Stimulated activated CD4-positive, alpha-beta T cell treated with anti-CD3 and anti-CD28 coated beads, Interleukin-15, amount 100 ng/mL, for 24 hours (primary cell): ENCODE measurements at regions not wholly inside any gene's neighbourhood (a gene's known extent, or its start where the extent isn't known, plus 50 kb on each side); places are given as distances from the start of the nearest gene placed in this dataset.

Source experiments
- DNase-seq: peaks from one replicate; pipeline ENCODE4 v3.0.0-alpha.2; 2020

DNA sequence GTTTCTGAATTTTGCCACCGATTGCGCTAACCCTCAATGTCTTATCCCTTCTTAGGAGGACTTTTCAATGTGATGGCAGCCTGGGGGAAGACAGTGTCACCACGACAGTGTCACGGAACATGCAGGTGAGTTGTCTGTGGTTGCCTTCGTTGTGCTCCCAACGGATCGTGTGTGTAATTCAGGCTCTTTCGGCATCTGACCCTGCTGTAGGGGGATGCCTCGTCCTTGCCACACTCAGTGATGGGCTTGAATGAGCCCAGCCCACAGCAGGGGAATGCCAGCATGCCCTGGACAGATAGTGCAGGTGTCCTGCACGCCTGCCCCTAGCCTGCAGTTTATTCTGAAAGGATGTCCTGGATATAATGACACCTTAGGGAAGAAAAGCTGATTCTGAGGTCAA lies 123.8 kb upstream of the RTL1 start:
- DNase-seq, result no peak

DNA sequence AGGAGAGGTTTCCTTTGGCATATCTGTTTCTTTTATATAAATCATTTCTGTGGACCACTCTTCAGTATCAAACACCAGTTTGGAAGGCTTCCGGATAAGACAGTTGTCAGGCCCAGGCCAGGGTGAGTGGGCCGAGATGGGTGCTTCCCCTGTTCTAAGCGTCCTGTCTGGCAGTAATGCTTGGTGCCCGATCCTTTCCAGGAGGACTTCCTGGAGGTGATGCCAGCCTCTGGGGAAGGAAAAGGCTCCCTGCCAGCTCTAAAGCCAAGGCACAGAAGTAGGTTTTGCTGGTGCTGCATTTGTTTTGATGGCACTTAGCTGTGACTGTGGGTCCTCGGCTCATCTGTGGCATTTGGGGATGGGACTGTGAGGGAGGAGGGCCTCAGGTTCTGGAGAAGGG lies 124.4 kb upstream of the RTL1 start:
- no peak for DNase-seq

DNA sequence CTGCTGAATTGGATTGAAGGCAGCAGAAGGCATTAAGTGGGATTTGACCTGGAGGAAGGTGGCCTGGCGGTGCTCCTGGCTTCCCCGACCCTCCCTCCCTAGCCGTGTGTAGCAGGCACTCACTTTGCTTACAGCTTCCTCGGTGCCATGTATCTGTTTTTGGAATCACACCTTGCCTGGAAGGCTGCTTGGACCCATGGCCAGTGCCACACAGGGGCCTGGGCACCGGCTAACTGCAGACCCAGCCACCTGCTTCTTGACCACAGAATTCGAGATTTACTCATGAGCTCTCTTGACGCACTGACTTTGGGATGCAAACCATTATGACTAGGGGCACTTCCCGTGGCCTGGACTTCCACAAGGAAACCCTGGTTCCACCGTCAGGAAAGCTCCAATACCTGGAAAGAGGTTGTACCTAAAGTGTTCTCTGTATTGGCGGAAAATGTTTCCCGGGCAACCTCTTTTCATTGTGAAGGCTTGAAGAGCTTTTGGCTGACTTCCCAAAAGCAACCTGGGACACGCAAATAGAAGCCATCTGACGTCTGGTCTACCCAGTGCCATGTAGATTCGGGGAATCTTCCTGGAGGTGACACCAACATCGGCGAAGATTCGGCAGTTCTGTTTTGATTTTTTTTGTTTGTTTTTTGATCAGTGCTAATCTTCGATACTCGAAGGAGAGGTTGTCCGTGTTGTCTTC lies 125.6 kb upstream of the RTL1 start:
- no peak for DNase-seq

DNA sequence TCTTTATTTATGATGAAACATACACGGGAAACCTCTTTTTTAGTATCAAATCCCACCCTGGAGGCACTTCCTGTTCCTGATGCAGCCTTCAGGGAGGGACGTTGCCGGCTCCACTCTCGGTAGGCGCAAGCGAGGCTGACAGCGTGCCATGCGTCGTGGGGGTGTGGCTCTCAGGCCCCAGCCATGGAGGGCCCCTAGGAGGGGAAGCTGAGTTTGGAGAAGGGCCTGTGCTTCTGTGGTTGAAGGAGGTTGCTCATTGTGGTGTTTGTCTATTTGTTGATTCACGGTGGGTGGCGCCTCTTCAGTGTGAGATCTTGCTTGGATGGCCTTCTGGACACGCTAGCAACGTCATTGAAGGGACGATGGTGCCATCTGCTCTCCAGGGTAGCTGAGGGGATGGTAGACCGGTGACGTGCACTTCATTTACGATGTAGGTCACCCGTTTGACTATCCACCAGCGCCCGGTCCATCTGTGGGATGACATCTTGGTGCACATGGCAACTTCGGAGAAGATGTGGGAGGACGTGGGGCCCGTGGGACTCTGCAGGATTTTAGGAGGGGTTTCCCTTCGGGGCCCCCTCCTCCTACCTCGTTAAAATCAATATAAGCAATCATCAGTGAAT lies 126.3 kb upstream of the RTL1 start:
- DNase-seq, result no peak

DNA sequence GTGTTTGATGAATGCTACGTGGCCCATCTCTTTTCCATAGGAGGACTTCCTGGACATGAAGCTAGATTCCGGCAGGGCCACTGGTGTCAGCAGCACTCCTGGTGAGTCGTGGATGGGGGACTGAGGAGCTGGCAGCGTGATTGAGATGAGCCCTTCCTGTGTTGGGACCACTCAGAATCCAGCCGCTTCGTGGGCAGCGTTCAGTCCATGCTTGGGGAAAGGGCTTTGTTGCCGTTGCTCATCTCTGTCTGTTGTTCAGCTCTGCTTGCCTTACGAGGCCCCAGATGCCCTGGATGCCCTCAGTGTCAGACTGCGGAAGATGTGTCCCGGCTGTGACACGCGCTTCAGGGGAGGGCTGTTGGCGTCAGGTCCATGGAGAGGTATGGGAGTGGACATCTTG lies 127.1 kb upstream of the RTL1 start:
- no peak for DNase-seq

DNA sequence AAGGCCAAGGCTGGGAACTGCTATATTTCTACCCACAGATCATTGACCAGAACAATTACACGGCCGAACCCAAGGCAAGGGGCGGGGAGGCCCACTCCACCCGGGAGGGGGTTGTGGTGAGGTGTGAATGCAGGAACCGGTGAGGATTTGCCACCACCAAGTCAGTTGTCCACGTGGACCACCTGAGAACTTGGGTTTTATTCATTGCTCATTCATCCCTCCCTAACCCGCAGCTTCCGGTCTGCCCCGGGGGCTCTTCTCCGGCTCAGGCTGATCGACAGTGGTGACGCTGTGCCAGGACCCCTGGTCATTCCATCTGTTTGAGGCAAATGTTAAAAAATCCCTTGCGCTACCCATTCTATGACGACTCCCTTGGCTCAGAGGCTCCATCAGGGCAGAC lies 127.7 kb upstream of the RTL1 start:
- DNase-seq, result no peak

DNA sequence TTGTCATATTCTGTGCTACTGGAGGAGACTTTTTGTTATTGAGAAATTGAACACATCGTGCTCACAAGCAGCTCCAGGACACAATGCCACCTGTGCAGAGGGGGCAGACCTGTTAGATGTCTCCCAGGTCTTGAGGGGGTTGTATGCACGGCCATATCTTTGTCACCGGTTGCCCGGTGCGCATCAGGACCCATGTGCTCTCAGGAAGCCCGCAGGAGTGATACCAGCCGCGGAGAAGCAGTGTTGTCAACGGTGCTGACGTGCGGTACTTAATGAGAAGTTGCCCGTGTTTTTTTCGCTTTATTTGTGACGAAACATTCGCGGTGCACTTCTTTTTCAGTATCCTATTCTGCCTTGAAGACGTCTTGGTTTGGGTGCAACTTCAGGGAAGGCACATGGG lies 128.2 kb upstream of the RTL1 start:
- no peak for DNase-seq

DNA sequence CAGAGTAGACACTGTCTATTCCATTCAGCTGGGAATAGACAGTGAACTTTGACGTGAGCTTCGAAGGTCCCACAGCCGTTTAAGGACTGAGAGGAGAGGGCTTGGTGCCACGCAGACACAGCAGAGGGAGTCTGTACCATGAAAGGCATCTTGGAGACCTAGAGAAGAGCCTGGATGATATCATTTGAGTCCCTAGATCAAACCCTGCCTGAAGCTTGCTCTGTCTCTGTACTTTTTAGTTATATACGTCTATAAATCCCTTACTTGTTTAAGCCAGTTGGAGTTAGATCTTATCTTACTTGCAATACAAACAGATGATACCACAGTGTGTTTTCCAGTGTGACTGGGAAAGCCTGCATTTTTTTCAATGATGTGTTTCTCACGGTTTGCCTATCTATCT lies 128.9 kb upstream of the RTL1 start:
- DNase-seq, result no peak

DNA sequence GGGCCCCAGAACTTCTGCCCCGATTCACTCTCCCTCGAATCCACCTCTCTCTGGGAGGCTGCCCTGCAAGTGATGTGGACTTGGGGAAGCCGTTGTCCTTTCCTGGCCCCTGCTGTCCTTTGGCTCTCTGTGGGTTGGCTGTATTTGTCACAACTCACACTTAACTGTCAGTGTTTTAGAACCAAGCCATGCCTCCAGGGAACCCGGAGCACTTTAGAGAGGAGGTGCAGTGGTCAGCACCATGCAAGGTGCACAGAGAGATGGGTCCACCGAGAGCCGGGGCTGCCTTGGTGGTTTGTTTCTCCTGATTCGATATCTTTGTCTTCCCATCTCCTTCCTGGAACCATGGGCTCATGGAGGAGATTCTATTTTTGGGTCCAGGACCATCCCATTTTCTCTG lies 129.5 kb upstream of the RTL1 start:
- no peak for DNase-seq

DNA sequence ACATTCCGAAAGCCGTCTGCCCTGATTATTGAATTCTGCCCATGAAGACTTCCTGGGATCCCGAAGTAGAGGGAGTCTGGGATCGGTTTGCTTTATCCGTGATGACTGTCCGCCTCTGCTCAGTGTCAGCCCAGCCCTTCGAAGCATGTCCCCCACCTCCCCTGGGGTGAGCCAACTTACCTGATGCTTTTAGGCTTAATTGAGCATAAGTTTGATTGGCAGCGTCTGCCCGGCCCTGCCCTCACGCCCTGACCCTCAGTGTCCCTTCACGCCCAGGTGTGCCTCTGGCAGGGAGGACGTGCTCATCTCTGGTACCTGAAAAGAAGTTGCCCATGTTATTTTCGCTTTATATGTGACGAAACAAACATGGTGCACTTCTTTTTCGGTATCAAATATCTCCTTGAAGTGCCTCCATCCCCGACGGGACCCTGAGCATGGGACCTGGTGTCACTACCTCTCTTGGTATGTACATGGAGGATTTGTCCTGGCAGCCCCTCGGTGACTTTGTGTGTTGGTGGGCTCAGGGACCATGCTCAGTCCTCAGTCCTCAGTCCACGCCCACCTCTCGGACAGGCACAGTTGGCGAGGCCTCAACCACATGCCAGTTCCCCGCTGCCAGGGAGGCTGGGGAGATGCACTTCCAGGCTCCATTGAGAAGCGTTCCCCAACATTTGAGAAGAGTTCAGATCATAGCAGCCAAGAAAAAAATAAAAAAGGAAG lies 130.1 kb upstream of the RTL1 start:
- no peak for DNase-seq

DNA sequence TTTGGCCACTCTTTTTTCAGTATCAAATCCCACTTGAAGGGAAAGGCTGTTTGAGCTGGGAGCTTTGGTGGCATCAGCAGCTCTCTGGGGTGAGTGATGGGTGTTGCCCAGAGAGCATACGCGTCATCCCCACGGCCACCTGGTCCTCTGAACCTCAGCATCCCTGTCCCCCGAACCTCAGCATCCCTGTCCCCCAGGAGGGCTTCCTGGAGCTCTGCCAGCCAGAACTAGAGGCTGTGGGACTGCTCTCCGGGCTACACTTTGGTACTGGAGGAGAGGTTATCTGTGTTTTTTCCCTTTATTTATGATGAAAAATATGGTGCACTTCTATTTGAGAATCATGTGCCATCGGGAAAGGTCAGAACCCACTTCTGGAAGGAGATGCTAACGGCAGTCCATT lies 131.5 kb upstream of the RTL1 start:
- no peak for DNase-seq

DNA sequence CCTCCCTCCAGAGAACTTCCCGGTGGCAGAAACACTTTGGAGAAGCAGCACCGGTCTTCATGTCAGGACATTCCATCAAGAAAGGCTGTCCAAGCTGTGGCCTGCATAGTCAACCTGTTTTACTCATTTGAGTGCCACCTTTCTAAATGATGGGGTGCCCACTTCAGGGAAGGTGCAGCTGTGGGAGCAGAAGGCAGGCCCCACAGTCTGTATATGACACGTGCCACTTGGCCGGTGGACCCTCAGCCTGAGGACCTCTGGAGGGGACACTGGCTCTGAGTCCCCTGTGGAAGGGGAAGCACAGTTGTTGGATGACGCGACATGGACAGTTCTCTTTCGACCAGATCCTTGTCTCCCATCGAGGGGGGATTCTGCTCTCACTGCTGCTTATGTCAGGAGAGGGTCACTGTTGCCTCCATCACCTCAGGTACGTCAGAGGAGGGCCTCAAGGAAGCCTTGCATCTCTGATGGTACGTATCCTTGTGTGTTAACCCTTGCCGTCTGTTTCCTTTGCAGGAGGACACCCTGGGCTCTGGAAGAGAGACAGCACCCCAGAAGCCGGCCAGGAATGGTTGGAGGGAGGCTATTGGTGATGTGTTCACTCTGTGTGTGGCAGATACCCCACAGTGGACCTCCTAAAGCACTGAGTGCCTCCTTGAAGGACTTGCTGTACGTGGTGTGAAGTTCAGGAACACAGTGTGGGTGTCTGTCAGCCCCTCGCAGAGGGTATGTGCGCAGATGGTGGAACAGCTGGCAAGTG lies 132.1 kb upstream of the RTL1 start:
- no peak for DNase-seq

DNA sequence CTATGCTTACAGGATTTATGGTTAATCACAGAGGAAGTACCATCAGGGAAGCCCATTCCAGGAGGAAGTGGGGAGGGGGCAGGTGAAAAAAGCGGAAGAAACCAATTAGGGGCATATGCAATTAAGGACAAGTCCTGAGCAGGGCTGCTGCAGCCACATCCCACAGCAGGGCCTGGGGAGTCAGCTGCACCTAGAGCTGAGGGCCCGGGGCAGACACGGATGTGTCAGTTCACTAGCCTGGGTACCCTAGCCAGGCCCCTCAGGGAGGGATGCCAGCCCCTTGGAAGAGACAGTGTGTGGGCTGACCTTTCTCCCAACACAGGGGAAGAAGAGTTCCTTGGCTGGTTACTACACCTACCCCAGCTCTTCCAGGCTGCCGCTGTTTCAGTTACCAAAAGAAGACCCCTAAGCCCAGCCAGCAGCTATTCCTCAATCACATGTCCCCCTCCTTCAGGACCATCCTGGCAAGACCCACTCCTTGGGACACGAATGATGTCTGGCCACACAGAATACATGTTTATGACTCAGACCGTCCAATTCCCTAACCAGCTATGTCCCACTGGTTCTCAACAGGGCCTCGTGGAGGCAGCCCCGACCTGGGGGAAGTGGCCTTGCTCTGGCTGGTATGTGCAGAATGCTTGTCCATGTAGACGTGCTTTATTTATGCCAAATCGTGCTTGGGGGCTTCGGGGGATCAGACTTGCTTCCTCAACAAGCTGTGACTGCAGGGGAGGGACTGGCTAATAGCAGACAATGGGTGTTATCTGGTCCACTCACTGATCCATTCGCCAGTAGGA lies 133.7 kb upstream of the RTL1 start:
- DNase-seq, result no peak

DNA sequence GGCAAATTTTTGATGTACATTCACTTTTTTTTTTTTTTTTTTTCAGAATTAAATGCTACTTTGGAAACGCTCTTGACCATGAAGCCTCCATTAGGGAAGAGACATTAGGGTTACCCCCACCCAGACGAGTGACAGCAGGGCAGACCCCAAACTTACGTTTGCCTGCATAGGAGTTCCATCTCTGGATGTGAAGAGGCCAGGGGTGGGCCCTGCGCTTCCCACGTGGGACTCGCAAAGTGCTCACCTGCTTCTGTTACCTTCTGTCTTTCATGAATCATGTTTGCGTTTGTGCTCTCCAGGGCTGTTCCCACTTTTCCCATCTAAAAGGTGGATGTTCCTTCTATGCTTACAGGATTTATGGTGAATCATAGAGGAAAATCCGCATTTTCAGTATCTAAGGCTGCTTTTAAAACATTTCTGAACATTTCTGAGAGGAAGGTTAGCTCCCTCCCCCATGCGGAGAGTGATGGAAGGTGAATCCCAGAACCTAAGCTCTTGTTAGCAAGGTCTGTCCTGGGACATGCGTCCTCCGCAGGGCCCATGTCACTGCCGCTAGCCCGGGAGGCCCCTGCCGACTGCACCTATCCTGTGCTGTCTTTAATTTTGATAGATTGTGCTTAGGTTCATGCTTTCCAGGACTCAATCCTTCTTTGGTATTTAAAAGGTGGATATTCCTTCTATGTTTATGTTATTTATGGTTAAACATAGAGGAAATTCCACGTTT lies 135.7 kb upstream of the RTL1 start:
- DNase-seq, result no peak

DNA sequence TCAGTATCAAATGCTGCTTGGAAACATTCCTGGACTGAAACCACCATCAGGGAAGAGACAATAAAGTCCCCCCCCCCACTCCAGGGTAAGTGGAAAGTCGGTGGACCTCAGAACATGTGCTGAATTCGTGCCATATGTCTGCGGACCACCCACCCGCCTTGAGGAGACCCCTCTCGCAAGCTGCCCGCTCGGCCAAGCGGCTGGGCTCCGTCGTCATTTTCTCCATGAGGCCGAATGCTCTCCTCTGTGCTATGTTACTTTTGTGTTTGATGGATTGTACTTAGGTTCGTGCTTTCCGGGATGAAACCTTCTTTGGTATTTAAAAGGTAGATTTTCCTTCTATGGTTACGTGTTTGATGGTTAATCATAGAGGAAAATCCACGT lies 136.2 kb upstream of the RTL1 start:
- no peak for DNase-seq

DNA sequence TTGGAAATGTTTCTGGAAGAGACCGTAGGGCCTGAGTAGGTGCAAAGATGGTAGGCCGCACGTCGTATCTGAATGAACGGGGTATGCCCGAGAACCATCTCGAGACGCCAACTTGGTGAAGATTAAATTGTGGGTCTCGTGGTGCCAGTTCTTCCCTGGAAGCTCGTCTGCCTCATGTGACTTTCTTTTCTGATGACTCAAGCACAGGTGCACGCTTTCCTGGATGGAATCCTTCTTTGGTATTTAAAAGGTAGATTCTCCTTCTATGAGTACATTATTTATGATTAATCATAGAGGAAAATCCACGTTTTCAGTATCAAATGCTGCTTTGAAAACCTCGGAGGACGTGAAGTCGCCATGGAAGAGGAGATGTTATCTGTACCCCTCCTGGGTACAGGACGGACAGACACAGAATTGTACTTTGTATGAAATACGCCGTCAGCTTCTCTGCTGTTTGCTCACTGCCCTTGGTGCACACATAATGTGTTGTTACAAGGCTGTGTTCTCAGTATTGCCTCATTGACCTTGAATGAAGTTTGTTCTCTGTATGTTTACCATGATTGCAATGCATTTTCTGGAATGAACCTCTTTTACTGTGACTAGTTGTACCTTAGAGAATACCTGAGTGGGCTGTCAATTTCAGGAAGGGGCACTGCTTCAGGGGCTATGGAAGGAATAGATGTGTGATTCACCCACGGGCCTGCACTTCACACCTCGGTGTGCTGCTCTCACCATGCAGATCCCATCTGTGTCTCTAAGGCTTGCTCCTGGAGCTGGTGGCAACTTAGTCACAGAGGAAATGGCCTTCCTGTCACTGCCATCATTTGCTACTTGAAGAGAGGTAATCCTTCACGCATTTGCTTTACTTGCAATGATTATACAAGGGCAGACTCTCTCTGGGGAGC lies 137.3 kb upstream of the RTL1 start:
- DNase-seq, result no peak

DNA sequence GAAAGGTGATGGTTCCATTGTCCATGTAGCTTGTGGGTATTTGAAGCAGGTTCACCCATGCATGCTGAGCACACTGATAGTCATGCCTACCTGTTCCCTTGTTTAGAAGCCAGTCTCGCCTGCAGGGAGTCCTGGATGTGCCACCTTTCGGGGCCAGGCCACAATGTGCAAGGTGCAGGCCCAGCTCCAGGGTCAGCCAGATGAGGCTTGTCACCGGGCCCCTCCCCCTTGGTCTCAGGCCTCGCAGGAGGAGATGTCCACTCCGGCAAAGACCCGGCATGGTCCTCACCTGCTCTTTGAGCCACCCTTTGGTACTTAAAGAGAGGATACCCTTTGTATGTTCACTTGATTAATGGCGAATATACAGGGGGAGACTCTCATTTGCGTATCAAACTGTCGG lies 140.4 kb upstream of the RTL1 start:
- DNase-seq, result no peak

DNA sequence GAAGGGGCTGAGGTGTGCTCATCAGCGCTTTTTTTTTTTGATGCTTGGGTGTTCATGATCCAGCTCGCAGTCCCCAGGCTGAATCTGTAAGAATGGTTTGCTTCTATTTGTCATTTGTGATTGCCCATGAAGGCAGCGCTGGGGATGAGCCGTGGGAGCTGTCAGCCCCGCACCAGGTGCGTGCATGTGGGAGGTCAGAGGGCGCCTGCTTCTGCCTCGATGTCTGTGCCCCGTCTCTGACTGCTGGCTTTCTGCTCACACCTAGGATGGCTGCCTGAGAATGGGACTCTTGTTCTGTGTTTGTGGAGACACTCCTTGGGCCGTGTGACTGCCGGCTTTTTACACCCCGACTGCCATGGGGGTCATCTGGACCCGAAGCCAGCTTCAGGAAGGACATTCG lies 141.2 kb upstream of the RTL1 start:
- DNase-seq, result no peak

DNA sequence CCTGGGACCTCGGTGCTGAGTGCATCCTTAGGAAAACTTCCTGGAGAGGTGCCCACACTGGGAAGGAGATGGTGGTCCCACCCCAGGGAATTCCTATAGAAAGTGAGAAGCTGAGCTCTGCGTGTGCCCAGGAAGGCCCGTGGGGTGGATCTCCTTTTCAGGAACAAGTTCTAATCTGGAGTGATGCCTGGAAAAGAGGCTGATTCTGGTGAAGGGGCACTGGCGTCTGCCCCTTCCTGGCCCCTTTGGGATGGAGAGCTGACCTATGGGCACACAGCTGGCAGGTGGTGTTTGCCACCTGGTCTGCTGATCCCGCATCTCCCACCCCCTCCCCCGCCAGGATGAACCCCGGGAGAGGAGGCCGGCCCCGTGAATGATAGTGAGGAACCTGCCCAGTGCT lies 142.0 kb upstream of the RTL1 start:
- DNase-seq, result no peak

DNA sequence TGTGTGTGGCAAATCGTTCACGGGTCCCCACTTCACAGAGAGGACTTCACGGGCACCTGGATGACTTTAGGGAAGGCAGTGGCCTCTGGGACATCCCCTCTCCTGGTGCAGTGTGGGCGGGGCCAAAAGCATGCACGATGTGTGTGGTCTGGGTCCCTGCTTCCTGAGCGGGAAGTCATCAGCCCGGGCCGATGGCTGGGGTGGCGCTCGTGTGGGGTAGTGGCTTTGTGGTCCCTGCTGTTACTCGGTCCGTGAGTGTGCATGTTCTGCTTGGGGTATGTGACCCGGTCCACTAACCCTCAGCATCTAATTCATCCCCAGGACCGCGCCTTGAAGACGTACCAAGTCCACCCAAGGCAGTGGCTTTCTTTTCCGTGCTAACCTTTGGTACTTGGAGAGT lies 142.5 kb upstream of the RTL1 start:
- DNase-seq, result no peak

DNA sequence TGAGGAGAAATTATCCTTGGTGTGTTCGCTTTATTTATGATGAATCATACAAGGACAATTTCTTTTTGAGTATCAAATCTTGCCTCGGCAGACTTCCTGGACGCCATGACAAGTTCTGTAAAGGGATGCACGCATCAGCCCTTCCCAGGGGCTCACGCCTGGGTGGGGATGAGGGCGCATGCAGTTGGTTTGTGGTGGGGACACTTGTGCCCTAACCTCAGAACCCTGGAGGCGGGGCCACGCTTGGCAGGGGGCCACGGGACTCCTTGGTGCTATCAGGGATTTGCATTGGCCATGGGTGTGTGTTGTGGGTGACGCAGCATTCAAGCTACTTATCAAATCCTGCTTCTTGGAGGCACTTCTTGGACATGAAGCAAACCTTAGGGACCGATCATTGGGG lies 143.8 kb upstream of the RTL1 start:
- DNase-seq, result no peak
